ENCODE measurements at regions not wholly inside any gene's neighbourhood (a gene's known extent, or its start where the extent isn't known, plus 50 kb on each side); places are given as distances from the start of the nearest gene placed in this dataset.
"Not testable (repeated sequence)": the region's sequence is repeated elsewhere in the genome, so short reads cannot be mapped to it uniquely, and the experiment has no call there.

DNA sequence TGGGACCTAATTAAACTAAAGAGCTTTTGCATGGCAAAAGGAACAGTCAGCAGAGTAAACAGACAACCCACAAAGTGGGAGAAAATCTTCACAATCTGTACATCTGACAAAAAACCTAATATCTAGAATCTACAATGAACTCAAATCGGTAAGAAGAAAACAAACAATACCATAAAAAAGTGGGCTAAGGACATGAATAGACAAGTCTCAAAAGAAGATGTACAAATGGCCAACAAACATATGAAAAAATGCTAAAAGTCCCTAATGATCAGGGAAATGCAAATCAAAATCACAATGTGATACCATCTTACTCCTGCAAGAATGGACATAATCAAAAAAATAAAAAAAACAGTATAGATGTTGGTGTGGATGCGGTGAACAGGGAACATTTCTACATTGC lies 286.7 kb downstream of the SOX4 start:
- not testable (repeated sequence) for DNase-seq (ENCODE audit: low spot score)

DNA sequence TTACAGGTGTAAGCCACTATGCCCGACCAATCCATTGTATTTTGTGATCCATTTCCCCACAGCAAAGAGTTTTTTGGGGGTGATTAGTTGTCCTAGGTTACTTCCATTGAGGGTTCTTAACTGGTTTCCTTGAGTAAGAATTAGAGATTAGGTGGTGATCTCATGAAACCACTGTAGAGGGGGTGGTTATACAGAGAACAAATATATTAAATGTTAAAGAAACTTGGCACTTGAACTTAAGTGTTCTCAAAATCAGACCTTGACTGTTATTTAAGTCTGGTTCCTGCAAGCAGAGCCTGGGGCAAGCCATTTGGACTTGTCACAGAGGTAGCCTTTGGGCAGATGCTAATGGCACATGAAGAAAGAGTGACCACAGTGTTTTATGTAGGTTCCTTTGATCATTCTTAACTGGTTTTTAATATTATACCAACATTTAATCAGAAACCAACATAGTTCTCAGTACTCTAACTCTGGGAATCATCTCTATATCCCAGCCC lies 288.5 kb downstream of the SOX4 start:
- DNase-seq (ENCODE audit: low spot score) = no peak

DNA sequence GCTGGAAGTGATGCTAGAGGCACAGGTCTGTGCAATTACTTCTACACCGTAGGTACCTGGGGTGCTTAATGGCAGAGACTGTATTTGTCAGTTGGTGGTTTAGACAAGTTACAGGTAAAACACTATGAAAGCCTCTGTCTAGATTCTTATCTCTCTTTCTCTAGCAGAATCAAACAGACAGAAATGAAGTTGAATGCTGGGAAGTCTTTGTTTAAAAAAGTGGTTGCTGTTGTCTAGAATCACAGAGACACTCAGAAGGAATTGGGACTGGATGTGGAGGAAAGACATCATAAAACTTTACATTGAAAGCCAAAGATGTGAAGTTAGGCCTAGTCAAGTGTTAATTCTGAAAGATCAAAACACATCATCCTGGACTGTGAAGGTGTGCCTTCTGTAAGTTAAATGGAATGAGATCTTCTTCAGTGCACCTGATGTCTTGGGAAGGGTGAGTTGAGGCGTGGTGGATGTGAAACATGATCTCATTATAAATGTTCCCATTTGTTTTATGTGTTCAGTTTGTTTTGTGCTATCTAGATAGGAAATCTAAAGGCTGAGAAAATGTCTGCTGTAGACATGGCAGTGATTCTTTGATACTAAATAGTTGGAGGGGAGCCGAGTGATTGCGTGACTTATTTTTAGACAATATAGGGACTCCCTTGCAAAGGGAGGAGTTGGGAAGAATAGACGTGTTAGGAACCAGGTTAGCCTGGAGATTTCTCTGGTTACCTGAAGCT lies 290.2 kb downstream of the SOX4 start:
- no peak for DNase-seq (ENCODE audit: low spot score)

DNA sequence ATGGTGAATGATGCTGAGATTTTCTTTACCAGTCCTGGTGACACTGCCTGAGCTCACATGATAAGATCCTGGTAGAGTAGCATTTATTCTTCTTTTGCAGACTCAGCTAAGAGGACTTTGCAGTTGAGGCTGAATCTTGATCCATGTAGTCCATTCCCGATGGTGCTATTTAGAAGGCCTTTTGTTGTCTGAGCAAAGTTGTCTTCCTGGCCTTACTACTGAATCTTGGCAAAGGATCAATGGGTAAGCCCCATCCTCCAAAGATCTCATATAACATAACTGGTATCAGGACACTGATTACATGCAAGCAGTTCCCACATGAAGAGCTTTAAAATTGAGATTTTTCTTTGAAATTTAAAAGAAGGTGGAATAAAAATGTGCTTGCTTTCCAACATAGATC lies 291.6 kb downstream of the SOX4 start:
- no peak for DNase-seq (ENCODE audit: low spot score)

DNA sequence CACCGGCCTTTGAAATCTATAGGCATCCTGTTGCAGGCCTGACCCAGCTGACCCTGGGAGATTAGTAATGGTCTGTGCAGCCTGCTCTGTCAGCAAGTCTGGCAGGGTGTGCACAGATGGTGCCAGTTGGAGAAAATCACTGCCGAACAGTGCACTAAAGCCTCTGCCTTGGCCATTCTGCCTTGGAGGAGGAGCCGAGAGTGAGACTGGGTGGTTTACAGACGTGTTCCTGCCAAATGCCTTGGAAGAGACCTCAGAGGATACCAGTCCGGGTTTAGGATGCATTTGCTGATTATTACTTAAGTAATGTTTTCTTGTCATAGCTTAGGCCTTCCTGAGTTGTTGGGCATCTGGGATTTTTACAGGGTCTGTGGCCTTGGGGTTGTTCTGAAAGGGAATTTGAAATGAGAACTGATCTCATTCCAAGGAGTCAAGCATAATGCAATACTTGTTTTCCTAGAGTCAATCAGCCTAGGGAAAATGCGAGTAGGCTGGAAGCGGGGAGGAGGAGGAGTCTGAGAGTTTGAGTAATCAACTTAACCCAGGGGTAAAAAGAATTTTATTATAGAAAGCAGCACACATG lies 292.1 kb downstream of the SOX4 start:
- DNase-seq (ENCODE audit: low spot score) = no peak

DNA sequence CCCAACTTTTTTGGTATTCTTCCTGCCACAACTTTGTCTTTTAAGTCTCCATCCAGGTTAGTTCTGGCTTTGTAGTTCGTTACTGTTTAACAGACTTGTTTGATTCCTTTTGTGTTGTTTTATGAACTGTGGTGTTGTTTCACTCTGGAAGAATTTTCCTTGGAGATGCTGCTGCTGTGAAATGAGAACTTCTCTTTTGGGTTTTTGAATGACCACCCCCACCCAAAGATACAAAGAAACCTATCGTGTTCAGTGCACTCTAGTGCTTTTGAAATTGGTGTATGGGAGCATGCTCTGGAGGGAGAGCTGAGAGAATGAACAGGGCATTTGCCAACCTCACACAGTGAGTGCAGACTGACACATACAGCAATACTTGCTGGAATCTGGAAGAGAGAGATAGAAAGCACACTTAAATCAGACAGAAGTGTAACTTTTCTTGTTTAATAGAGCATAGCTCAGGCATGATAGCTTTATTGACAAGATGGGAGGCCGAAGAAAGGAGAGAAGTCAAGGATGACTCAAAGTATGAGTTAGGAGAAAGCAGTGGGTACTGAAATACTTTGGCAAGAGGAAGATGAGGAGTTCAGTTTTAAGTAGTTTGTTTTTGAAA lies 293.1 kb downstream of the SOX4 start:
- no peak for DNase-seq (ENCODE audit: low spot score)

DNA sequence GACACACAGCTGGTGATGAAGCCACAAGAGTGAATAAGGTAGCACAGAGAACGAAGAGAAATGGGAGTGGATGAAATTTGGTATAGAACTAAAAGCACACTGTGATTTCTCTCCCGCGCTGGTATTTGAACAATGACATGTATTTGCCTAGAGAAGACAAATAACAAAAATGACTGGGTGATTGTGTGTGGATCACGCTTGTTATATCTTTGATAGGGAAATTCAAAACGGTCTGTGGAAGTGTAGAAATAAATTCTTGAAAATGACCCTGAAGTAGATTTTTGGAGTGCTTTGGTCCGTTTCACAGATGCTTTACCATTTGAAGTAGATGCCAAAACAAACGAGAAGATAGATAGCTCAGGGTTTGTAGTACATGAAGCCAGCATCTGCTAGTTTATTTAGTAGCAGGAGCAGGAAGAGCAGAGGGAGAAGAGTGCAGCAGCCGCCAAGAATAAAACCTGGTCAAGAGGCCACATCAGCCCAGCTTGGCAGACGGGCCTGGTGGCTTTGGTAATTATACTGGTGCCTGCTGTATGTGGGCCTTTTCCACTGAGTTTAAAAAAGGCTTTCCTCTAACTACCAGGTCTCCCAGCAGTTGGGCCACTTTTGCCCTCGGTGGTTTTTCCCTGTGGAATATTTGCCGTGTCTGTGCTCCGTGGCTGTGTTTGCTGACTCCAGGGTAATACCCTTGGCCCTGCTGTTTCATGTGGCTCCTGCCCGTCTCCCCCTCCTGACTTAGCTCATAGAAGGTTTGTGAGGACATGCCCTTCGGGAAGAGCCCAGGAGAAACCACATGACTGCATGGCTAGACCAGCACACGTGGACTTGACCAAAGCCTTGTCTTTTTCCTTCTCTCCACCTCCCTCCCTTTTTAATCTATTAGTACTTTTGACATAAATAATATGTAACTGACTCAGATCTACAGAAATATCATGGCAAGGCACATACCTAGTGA lies 294.0 kb downstream of the SOX4 start:
- DNase-seq (ENCODE audit: low spot score) = no peak

DNA sequence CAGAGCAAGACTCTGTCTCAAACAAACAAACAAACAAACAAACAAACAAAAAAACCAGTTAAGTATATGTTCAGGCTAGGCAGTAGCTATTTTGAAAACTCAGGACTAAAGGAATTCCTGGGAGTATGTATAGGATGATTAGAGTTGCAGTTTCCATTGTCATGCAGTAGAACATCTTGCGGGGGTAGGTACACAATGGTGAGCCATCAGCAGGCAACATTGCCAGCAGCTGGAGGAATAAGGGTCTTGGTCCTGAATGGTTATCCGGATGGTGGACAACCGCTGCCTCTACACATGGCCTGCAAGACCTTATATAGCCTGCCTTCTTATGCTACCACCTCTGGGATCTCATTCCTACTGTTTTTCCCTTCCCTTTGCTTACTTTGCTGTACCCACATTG lies 297.5 kb downstream of the SOX4 start:
- no peak for DNase-seq (ENCODE audit: low spot score)

DNA sequence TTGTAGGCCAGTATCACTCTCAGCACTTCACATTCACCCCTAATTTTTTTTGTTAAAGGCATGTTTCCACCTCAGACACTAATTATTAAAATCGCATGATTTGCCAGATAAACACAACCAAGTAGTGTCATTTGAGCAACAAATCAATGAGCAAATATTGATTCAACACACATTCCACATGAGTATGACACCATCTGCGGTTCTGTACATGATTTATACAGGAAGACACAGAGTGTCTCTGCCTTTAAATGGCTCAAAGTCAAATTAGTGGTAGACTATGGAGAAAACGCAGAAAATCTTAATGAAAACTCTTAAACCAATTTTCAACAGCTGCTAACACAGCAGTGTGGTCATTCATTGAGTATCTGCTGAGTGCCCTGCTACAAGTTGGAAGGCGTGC lies 300.2 kb downstream of the SOX4 start:
- DNase-seq (ENCODE audit: low spot score) = no peak

DNA sequence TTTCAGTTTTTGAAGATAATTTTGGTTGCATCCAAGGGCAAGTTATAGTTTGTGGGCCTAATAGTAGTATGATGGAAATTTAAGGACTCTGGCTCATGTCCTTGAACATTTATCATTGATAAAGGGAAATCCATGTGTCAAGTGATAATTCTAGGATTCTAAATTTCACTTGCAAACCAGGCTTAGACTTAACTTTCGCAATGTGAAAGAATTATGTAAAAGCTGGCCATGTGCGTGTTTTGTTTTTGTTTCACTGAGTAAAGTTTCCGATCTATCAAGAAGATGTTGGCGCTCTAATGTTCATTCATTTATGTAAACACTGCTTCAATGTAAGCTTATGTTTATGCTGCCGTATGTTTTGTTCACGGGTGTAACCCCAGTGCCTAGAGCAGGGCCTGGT lies 302.0 kb downstream of the SOX4 start:
- DNase-seq (ENCODE audit: low spot score) = no peak

DNA sequence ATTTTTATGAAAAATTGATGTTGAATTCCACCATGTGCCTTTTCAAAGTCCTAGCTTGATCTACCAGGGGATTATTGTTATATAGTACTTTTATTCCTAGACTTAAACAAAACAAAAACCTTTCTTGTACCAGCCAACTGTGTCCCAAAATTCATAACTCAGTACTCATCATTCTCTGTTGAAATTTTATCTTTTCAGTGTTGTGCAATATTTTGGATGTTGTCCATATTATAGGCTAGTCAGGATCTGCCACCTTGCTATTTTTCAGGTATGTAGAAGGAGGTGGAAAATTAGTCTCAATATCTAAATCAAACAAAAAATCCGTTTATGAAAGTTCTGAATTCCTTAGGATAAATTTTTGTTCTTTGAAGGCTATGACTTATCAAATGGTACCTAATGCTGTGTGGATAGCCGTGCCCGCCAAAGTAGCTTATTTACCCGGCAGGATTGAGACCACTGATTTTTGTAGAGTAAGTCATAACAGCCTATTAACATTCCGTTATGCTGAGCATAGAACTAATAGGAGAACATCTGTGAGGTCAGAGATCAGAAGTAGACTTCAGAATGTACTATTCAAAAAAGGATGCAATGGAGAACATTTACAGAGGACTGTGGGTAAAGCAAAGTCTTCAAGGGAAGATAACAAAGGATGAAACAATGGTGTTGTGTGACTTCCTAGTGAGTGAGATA lies 304.7 kb downstream of the SOX4 start:
- DNase-seq (ENCODE audit: low spot score) = no peak

DNA sequence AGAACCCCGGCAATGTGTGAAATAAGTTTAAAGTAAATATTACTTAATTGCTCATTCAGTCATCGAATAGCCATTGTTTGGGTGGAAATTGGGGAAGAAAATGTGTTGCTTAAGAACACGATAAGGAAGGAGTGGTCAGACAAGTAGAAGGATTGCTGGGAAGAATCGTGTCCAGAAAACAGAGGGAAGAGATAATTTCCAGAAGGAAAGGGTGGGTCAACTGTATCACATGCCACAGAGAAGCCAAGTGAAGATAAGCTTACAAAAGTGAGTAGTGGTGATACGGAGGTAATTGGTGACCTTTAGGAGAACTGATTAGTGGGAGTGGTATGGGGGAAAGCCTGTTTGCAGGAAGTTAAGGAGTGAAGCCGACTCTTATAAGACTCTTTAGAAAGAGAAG lies 306.2 kb downstream of the SOX4 start:
- no peak for DNase-seq (ENCODE audit: low spot score)

DNA sequence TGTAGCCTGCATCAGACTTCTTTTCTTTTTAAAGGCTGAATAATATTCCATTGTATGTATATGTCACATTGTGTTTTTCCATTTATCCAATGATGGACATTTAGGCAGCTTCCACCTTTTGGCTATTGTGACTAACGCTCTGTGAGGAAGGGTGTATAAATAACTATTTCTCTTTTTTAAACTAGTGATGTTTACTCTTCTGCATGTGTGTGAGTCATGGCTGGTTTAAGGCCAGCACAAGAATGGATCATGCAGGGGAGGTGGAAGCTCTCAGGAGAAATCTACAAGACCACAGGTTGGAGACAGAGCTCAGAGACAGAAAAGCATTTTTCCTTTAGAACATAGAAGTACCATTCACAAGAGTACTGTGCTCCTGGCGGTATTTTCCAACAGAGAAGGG lies 307.2 kb downstream of the SOX4 start:
- DNase-seq (ENCODE audit: low spot score) = no peak

DNA sequence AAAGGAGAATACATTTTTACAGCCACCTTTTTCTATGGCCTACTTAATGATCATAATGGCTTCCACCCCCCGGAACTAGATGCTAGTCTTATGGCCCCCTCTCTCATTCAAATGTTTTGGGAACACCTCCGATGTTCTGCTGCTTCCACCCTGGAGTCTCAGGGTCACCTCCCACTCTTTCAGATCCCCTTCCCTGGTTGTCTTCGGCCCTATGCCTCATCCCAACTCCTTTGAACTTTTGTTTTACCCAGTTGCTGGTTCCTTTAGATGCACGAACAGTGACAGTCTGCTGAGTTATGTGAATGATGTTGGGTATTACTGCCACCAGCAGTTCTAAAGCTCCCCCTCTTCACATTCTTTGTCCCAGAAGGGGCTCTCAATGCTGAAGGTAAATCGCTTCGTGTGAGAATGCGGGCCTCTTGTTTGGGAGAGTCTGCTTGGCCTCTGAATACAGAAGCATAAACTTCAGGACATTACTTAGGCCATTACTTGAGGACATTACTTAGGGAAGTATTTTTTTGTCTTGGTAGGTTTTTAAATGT lies 309.1 kb downstream of the SOX4 start:
- DNase-seq (ENCODE audit: low spot score) = no peak

DNA sequence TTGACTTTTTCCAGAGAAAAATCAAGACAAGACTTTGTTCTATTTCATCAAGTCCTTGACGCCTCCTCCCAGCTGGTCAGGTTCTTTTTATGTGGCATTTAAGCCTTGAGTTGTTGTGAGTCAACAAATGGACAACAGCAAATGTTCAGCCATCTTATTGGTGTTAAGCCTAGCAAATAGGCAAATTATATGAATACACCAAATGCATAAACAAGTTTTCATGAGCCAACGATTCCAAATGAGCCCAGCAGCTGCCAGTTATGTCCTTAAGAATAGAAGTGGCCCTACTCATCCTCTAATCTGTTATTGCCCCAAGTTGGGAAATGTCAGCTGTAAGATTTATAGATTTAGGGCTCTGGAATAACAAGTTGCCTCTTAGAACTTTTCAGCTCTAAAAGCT lies 312.0 kb downstream of the SOX4 start:
- DNase-seq (ENCODE audit: low spot score) = no peak

DNA sequence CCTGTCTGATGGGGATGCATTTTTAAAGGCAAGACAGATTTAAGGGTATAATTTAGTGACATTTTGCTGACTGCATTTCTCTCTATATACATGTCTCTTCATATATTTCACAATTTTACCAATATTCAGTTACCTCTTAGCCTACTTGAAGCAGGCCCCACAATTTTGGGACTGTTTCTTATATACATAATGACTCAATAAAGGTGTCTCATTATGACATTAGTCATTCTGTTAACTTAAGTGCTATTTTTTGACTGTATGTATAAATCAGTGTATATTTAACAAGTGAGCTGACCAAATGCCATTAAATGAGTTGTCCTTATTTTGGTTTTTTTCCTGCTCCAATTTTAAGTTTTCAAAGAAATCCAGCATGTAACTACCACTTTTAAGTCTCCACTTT lies 313.3 kb downstream of the SOX4 start:
- DNase-seq (ENCODE audit: low spot score) = no peak

DNA sequence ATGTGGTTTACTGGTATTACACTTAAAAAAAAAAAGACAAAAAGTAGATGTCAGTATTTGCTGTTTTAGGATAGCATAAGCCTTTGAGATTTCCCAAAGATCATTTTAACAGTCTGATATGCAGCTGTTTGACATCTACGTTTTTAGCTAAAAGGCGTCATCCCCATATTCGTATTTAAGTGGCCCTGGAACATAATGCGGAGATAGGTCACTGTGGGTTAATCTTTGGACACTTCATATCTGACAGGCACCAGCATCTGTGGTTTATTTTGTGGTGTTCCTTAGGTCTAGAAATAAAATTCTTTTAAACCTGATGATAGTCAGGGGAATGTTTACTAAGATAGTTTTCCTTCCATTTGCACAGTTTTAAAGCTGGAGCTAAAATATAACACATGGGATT lies 313.7 kb downstream of the SOX4 start:
- no peak for DNase-seq (ENCODE audit: low spot score)

DNA sequence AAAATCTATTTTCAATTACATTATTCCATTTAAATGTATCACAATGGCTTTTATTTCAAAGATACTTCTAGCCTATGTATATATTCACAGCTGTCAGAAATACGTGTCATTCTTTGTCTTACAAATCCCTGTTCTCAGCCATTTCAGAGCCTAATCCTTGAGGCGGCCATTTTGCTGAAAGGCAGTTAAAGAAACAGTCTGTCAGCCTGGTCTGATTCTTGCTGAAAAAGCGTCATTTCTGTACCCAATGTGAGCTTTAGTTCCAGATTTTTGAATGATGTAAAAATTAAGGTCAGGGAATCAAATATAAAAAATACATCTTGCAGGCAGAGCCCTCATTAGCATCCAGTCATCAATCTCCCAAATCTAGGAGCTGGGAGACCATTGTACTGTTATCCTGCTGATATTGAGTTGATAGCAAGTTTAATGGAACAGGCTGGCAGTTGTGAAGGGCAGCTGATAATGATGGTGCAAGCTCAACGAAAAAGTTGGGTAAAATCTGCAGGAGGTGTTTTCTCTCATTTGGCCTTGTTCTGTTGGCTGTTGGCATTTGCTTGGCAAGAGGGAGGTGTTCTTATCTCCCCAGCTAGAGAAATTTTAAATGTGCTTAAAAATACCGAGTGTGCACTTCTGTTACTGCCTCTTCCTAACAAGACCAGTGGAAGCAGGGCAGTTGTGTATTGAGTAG lies 314.8 kb downstream of the SOX4 start:
- no peak for DNase-seq (ENCODE audit: low spot score)

DNA sequence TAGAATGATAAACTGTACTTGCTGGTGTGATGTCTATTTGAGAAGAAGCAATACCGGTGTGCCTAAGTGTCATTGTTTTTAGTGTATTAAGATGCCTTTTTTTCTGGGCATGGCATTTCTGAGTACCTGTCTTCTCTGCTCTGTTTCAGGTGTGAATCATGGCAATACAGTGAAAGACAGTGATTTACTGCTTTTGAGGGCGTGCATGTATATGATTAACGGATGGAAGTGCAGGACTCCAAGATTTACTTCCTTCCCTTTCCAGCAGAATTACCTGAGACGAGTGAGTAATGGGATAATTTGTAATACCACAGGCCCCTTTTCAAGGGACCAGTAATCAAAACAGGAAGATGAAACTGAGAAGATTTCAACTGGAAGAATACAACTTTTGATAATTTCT lies 315.8 kb downstream of the SOX4 start:
- no peak for DNase-seq (ENCODE audit: low spot score)

DNA sequence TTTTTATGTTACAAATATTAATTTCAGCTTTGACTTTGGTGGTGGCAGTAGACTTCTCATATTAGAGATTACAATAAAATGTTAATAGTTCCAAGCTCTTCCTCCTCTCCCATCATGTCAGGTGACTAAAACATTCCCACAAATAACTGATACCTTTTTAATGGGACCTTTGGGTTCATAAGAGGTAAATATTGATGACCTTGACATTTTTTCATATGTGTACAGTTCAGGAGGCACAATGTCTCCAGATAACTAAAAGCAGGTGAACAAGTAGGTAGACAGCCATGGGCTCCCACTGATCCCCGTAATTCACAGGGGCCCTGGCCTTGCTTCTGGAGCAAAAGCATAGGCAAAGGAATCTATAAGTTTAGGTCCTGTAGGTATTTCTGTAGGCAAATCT lies 317.7 kb downstream of the SOX4 start:
- no peak for DNase-seq (ENCODE audit: low spot score)
